GM18498 (cell line): ENCODE measurements at regions not wholly inside any gene's neighbourhood (a gene's known extent, or its start where the extent isn't known, plus 50 kb on each side); places are given as distances from the start of the nearest gene placed in this dataset.

Experiments
- ATAC-seq: cut with Tn5 transposase; IDR thresholded peaks from one replicate; pipeline ENCODE4 v1.9.1; 2021; ENCODE audit warnings: mild to moderate bottlenecking, moderate library complexity; ENCODE audit not compliant: unreplicated experiment

DNA sequence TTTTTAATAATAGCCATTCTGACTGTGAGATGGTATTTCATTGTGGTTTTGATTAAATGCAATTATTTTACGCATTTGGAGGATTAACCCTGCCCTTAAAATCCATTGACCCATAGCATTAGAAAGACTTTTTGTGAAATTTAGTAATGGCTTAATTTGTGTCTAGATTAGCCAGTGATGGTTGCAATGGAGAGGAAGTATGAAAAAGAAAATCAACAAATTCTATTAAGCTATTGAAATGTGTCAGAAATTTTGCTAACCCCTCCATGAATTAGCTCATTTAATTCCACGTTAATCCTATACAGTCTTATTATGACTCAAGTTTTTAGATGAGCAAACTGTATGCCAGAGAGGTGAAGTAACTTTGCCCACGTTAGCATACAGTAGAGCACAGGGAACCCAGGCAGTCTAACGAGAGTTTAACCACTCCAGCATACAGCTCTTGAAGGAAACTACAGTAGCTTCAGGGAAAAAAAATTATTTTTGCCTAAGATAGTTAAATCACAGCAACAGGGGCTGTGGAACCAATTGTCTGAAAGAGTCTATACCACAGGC is 158.2 kb upstream of the PPP2R2B start:
- no peak for ATAC-seq

GRCh38 chr5:147037515-147038205 is 159.1 kb upstream of the PPP2R2B start:
- no peak for ATAC-seq

GRCh38 chr5:147040856-147041255 is 162.3 kb upstream of the PPP2R2B start:
- ATAC-seq = no peak

- ATAC-seq = no peak
Measured at GRCh38 chr5:147044572-147045273, 166.2 kb upstream of the PPP2R2B start.

- no peak for ATAC-seq
Measured at GRCh38 chr5:147045290-147045689, 166.7 kb upstream of the PPP2R2B start.

DNA sequence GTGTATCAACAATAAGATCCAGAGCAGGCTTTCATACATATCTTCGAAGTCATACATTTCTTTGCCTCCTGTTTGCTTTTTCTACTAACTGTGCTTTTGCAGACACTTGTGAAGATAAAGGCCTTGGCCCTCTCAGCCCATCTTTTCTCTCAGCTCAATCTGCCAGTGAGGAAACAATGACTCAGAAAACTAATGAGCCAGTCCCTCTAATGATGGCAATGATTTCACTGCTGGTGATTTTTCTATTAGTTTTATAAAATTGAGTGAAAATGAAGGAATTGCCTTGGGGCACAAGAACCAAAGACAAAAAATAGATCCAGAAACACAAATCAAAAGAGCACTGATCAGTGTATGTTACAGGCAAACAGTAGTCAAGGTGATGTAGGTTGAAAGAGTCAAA is 167.7 kb upstream of the PPP2R2B start:
- no peak for ATAC-seq

DNA sequence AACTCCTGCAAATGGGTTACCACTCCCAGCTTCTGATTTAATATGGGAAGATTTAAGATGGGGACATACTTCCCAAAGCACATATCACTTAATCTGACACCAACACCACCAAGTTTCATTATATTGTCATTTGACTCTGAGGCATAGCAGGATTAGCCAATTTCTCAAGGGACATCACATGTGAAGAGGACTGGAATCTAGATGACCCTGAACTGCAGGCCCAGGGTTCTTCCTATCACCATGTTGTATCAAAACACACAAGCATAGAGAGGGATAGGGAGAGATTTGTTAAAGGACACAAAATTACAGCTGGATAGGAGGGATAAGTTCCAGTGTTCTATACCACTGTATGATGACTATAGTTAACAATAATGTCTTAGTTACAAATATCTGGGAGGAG is 168.3 kb upstream of the PPP2R2B start:
- ATAC-seq = no peak

- no peak for ATAC-seq
Measured at GRCh38 chr5:147049764-147050163, 171.2 kb upstream of the PPP2R2B start.

- ATAC-seq = no peak
Measured at GRCh38 chr5:147050172-147050571, 171.6 kb upstream of the PPP2R2B start.

GRCh38 chr5:147051193-147051592 is 172.6 kb upstream of the PPP2R2B start:
- ATAC-seq = no peak

GRCh38 chr5:147052519-147052918 is 174.0 kb upstream of the PPP2R2B start:
- ATAC-seq = no peak

DNA sequence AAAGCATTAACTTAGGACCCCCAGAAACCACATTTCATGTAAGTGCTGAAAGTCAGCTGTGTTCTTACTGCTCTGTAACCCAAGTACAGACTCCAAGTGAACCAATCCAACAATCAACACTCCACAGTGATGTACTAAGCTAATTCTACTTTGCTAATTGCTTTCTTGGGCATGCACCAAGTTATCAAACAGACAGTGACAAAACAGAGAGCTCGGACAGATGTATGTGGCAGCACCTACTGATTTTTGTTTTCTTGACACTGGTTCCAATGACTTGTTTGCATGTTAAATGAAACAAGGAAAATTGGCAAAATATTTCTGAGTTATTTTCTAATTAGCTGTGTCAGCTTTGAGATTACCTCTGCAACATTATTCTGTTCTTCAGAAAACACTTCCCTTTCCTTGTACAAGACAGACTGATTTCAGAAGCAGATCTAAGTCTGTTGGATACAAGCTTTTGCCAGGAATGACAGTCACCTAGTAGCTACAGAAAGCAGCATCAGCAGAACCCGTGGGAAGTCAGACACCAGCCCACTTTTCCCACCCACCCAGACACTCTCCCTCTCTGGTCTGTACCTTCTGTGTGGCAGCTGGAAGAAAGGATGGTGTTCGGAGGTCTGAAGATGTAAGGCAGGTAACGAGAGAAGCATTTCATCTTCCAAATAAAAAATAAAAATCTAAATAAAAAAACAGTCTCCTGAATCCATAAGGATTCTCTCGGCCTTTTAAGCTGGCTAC is 176.7 kb upstream of the PPP2R2B start:
- no peak for ATAC-seq

DNA sequence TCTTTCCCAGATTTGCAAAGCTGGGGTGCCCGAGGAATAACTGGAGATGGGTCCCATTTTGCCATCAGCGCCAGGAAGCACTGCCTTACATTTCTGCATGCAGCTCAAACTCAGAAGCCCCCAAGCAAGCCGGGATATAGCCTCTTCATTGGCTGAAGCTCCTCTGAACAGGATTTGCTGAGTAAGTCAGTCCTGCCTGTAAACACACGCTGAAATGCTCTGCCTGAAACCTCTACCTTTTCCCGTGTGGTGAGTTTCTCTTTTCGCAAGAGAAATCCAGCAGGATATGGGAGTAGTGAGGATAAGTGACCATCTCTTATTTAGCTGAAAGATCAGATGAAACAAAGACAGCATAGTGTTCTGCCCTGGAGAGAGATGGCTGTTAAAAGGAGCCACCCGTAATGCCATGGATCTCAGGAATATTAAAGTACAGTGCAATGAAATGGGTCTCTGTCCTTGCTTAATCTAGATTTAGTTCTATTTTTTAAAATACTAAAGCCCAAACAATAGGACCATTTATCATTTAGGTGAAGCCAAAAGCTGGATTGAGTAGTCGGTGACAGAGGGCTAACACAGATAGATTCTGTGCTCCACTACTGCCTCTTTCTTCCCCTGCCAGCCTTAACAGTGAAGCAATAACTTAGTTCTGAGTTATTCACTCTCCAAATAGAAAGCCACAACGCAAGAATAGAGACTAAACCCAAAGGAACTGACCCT is 177.5 kb upstream of the PPP2R2B start:
- no peak for ATAC-seq

- no peak for ATAC-seq
Measured at GRCh38 chr5:147057051-147057450, 177.8 kb upstream of the STK32A start.

DNA sequence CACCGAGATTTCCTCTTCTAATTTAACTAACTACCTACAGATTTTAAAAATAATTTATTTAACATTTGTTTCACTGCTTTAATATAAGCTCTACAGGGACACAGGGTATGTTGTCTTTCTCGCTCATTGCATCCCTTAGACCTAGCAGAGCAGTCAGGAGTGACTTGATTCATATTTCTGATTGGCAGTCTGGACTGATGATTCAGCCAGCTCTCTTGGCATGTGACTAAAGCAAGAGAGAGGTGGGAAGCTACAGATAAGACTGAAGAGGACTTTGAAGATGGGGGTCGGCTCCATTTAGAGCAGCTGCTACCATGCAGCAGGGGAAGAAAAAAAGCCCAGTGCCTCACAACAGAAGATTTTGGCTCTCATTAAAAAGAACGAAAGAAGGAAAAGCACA is 173.4 kb upstream of the STK32A start:
- ATAC-seq = no peak

- no peak for ATAC-seq
Measured at GRCh38 chr5:147062427-147062826, 172.4 kb upstream of the STK32A start.

DNA sequence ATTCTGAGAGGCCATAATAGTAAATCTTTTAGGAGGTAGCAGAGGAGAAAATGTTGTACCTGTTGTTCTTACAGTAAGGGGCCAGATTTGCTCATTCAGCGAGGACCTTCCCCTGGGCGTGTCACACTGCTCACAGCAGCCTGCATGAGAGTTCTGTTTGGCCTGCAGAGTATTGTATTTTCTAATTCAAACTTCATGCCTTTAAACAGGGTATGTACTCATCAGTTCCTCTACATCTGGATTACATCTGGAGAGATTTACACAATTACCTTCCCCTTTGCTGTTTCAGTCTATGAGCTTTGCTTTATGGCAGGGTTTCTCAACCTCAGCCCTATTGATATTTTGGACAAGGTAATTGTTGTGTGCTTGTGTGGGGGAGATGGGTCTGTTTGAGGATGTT is 170.9 kb upstream of the STK32A start:
- no peak for ATAC-seq

GRCh38 chr5:147065071-147065470 is 169.8 kb upstream of the STK32A start:
- ATAC-seq = peak; percentile 82

GRCh38 chr5:147068998-147069397 is 165.8 kb upstream of the STK32A start:
- no peak for ATAC-seq

- no peak for ATAC-seq
Measured at GRCh38 chr5:147072622-147073021, 162.2 kb upstream of the STK32A start.

DNA sequence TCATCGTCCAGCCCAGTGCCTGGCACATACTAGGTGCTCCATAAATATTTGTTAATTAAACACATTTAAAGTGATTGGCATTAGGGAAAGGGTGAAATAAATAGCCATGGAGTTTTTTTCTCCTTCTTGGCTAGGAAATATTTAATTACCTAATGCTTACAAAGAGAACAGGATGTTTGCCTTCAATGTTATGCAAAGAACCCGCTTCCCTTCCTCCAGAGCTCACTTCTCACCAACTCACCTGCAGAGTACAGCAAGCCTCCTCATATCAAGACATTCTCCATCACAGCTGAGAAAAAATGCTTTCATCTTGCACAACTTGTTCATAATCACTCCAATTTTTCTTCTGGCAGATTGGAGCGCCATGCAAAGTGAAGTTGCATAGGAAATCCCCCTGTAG is 161.7 kb upstream of the STK32A start:
- no peak for ATAC-seq
